HepG2 (cell line): ENCODE measurements at regions not wholly inside any gene's neighbourhood (a gene's known extent, or its start where the extent isn't known, plus 50 kb on each side); places are given as distances from the start of the nearest gene placed in this dataset.

ENCODE experiments used
- ATAC-seq: fragments of 200-7000 bp; cut with Tn5 transposase; 3 replicates; pipeline ENCODE4 v1.9.1; 2020; ENCODE audit warnings: mild to moderate bottlenecking, moderate library complexity
- BruUV-seq: library from RNA; stranded (reverse); fragments of 400-500 nt; replicated peaks from 2 replicates; lab custom pipeline; 2021; lab: Mats Ljungman, UMichigan
- CTCF ChIA-PET: fragments of 300-600 bp; formaldehyde crosslinking; extraction: SDS; loops from one replicate; lab custom pipeline; 2021; ENCODE audit warnings: low total read pairs, inconsistent platforms, low intra/inter-chr PET ratio; lab: Yijun Ruan, JAX
- POLR2A ChIA-PET: fragments of 350-600 bp; sonication (Branson Sonifier 250); formaldehyde crosslinking; loops from one replicate; lab custom pipeline; 2020; ENCODE audit warnings: antibody characterized with exemption, inconsistent platforms; lab: Yijun Ruan, JAX
- DNase-seq: peaks from one replicate; pipeline ENCODE4 v3.0.0-alpha.2; 2015; ENCODE audit warnings: low spot score
- FAIRE-seq: peaks from 3 replicates; lab custom pipeline; 2011; peaks lifted over from hg19 to GRCh38; lab: Jason Lieb, UNC
- H2AFZ ChIP-seq: one replicate; pipeline ENCODE4 v1.6.1; 2011; ENCODE audit warnings: low read length, inconsistent platforms
- H3K27ac ChIP-seq: fragments of 300-600 bp; 3 replicates; pipeline ENCODE4 v1.8.0; 2011; ENCODE audit warnings: mixed run types, mild to moderate bottlenecking, mixed read lengths, low read length, inconsistent platforms; ENCODE audit not compliant: insufficient read depth; ENCODE audit errors: extremely low read length
- H3K27me3 ChIP-seq, 2 experiments: fragments of 200-600 bp in 1 of 2; 2 replicates in 1 of 2; 3 replicates in 1 of 2; pipeline versions ENCODE4 v1.6.0 to v1.8.0; 2011; ENCODE audit warnings: low read length in 2 of 2, mild to moderate bottlenecking in 2 of 2, moderate library complexity in 2 of 2, inconsistent platforms in 1 of 2; ENCODE audit not compliant: insufficient read depth in 2 of 2, control insufficient read depth in 1 of 2
- H3K36me3 ChIP-seq, 2 experiments: fragments of 200-600 bp in 1 of 2; replicated peaks in 1 of 2; 2 replicates in 1 of 2; 3 replicates in 1 of 2; pipeline versions ENCODE4 v1.5.1 to v1.8.0; 2011; ENCODE audit warnings: low read length in 2 of 2, inconsistent platforms in 1 of 2; ENCODE audit not compliant: insufficient read depth in 2 of 2, control insufficient read depth in 1 of 2
- H3K4me1 ChIP-seq: 2 replicates; pipeline ENCODE4 v1.5.1; 2012; ENCODE audit warnings: low read length, inconsistent platforms; ENCODE audit not compliant: insufficient read depth
- H3K4me2 ChIP-seq: 2 replicates; pipeline ENCODE4 v1.6.0; 2011; ENCODE audit warnings: low read depth, low read length, inconsistent platforms
- H3K4me3 ChIP-seq, 3 experiments: fragments of 200-600 bp in 1 of 3; sonication (generic), shearing (Covaris generic) in 1 of 3; replicated peaks in 1 of 3; 2 replicates each; pipeline ENCODE4 v1.5.1; 2011 to 2016; ENCODE audit warnings: low read length in 3 of 3, inconsistent platforms in 2 of 3, low read depth in 2 of 3, mild to moderate bottlenecking in 2 of 3, control low read depth in 1 of 3, mixed read lengths in 1 of 3; ENCODE audit not compliant: insufficient read depth in 1 of 3
- H3K79me2 ChIP-seq: one replicate; pipeline ENCODE4 v1.6.1; 2011; ENCODE audit warnings: low read length, inconsistent platforms; ENCODE audit not compliant: insufficient read depth
- H3K9ac ChIP-seq: 2 replicates; pipeline ENCODE4 v1.6.0; 2011; ENCODE audit warnings: mild to moderate bottlenecking, low read depth, low read length, inconsistent platforms; ENCODE audit not compliant: insufficient read depth
- H3K9me3 ChIP-seq: 2 replicates; pipeline ENCODE4 v1.5.1; 2012; ENCODE audit warnings: mild to moderate bottlenecking, low read length
- H4K20me1 ChIP-seq: 2 replicates; pipeline ENCODE4 v1.6.0; 2011; ENCODE audit warnings: inconsistent platforms, mild to moderate bottlenecking, low read length, moderate library complexity; ENCODE audit not compliant: insufficient read depth
- GMEB2 ChIP-seq: IDR thresholded peaks from 2 replicates; pipeline ENCODE4 v1.6.1; 2016; ENCODE audit warnings: missing biosample characterization, missing genetic modification reagents, low read depth
- HNF1B ChIP-seq: sonication (generic); formaldehyde crosslinking; IDR thresholded peaks from 2 replicates; pipeline ENCODE4 v1.5.1; 2020; ENCODE audit warnings: mild to moderate bottlenecking, moderate library complexity, missing genetic modification reagents
- IRF2 ChIP-seq: IDR thresholded peaks from 2 replicates; pipeline ENCODE4 v1.6.1; 2018; ENCODE audit warnings: missing genetic modification reagents, missing compliant biosample characterization
- ISL2 ChIP-seq: sonication (generic); formaldehyde crosslinking; IDR thresholded peaks from 2 replicates; pipeline ENCODE4 v1.5.0; 2020; ENCODE audit warnings: missing genetic modification reagents
- MTERF4 ChIP-seq: sonication (generic); formaldehyde crosslinking; IDR thresholded peaks from 2 replicates; pipeline ENCODE4 v1.8.0; 2023; ENCODE audit warnings: mild to moderate bottlenecking, missing genetic modification reagents
- SAFB2 ChIP-seq: sonication (generic); formaldehyde crosslinking; IDR thresholded peaks from 2 replicates; pipeline ENCODE4 v1.5.1; 2020; ENCODE audit warnings: missing genetic modification reagents, low read depth, mild to moderate bottlenecking, borderline replicate concordance
- SMAD9 ChIP-seq: sonication (generic); formaldehyde crosslinking; IDR thresholded peaks from 2 replicates; pipeline ENCODE4 v1.5.1; 2020; ENCODE audit warnings: mild to moderate bottlenecking, missing genetic modification reagents
- TIGD3 ChIP-seq: sonication (generic); formaldehyde crosslinking; IDR thresholded peaks from 2 replicates; pipeline ENCODE4 v1.5.1; 2020; ENCODE audit warnings: mild to moderate bottlenecking, missing genetic modification reagents, borderline replicate concordance
- ZFP41 ChIP-seq: sonication (generic); formaldehyde crosslinking; IDR thresholded peaks from 2 replicates; pipeline ENCODE4 v1.4.0; 2020; ENCODE audit warnings: mild to moderate bottlenecking, missing genetic modification reagents, borderline replicate concordance
- ZNF639 ChIP-seq: conservative IDR thresholded peaks from 2 replicates; pipeline ENCODE4 v1.6.1; 2018; ENCODE audit warnings: missing genetic modification reagents
- WGBS: methylation state at CpG from one replicate; pipeline ENCODE4 v1.1.6; 2017; ENCODE audit warnings: low lambda C conversion rate; 5-methylcytosine and 5-hydroxymethylcytosine counted together
- in situ Hi-C: cut with HindIII; loops from 2 replicates; pipeline ENCODE4 v1.10.0; 2017; ENCODE audit warnings: low pct_unique_long_range_greater_than_20kb; ENCODE audit not compliant: extremely low pct_ligation_motif_present
- intact Hi-C: fragments of 100-400 bp; cut with micrococcal nuclease; formaldehyde crosslinking; loops from one replicate; pipeline ENCODE4 v1.10.0; 2022; ENCODE audit not compliant: unreplicated experiment

GRCh38 chr5:159402311-159402710 is 72.0 kb upstream of the IL12B start:
- TF ChIP-seq ISL2 (CRISPR knock-in tag) (no peak), SMAD9 (CRISPR knock-in tag) (no peak), SAFB2 (CRISPR knock-in tag) (no peak), ZFP41 (CRISPR knock-in tag) (no peak)
- DNase-seq, result no peak
- no peak for ATAC-seq
- Histone ChIP-seq H3K4me3 (no peak overlapping the region), H4K20me1 (no peaks in the 10 kb centered on the region), H3K79me2 (no peaks in the 10 kb centered on the region), H3K4me1 (no peaks in the 10 kb centered on the region), H2AFZ (no peak overlapping the region), H3K36me3 (no peaks in the 10 kb centered on the region), H3K27ac (no peak overlapping the region), H3K27me3 (peaks cover 0 to 9% of the 10 kb centered on the region in 2 experiments; a peak in 2 of 5 replicates), H3K9ac (no peak overlapping the region), H3K9me3 (no peaks in the 10 kb centered on the region), H3K4me2 (no peak overlapping the region)
- BruUV-seq, result no TSS peak
- CTCF ChIA-PET, result no interaction called here
- WGBS, result no CpG with 5 or more reads among the region's 1 CpG
- POLR2A ChIA-PET, result no interaction called here
- in situ Hi-C loops (no loop called here), intact Hi-C loops (no loop called here)
- no peak for FAIRE-seq

- Histone ChIP-seq H3K9me3 (no peaks in the 10 kb centered on the region), H3K9ac (no peak overlapping the region), H2AFZ (no peak overlapping the region), H3K79me2 (no peaks in the 10 kb centered on the region), H4K20me1 (no peaks in the 10 kb centered on the region), H3K4me1 (no peaks in the 10 kb centered on the region), H3K27ac (no peak overlapping the region), H3K4me3 (no peak overlapping the region), H3K36me3 (no peaks in the 10 kb centered on the region), H3K27me3 (peaks cover 0 to 9% of the 10 kb centered on the region in 2 experiments; a peak in 2 of 5 replicates), H3K4me2 (no peak overlapping the region)
- WGBS, result 9% methylated on average over 5 of the region's 5 CpGs
- intact Hi-C loops (no loop called here), in situ Hi-C loops (no loop called here)
- ChIA-PET CTCF (no interaction called here), POLR2A (no interaction called here)
- BruUV-seq, result no TSS peak
- FAIRE-seq (no peak), ATAC-seq (no peak), DNase-seq (no peak)
- TF ChIP-seq MTERF4 (CRISPR knock-in tag) (no peak), ZNF639 (CRISPR knock-in tag) (no peak), TIGD3 (CRISPR knock-in tag) (no peak), HNF1B (CRISPR knock-in tag) (no peak), GMEB2 (CRISPR knock-in tag) (no peak), IRF2 (CRISPR knock-in tag) (no peak)
Measured at GRCh38 chr5:159402856-159403255, 72.6 kb upstream of the IL12B start.
